Thyroid gland (tissue), 4 donors: ENCODE measurements at regions not wholly inside any gene's neighbourhood (a gene's known extent, or its start where the extent isn't known, plus 50 kb on each side); places are given as distances from the start of the nearest gene placed in this dataset.
"Not testable (repeated sequence)": the region's sequence is repeated elsewhere in the genome, so short reads cannot be mapped to it uniquely, and the experiment has no call there.

Experiments used
- DNase-seq, 2 donors: peaks; one replicate each; pipeline ENCODE4 v3.0.0-alpha.2; 2019
- H3K27ac ChIP-seq, 3 donors: fragments of 200-600 bp; sonication (generic); 1 replicate in 2 of 3; 2 replicates in 1 of 3; pipeline ENCODE4 v1.5.1; 2016 to 2019; ENCODE audit warnings: mild to moderate bottlenecking in 1 of 3, moderate library complexity in 1 of 3
- H3K27me3 ChIP-seq: fragments of 200-600 bp; sonication (generic); one replicate; pipeline ENCODE4 v1.5.1; 2019
- H3K36me3 ChIP-seq, 2 donors: fragments of 200-600 bp; sonication (generic); one replicate each; pipeline ENCODE4 v1.5.1; 2016 to 2019
- H3K4me1 ChIP-seq, 2 donors: fragments of 200-600 bp; sonication (generic); one replicate each; pipeline ENCODE4 v1.5.1; 2017 to 2019
- H3K4me3 ChIP-seq, 3 donors: fragments of 200-600 bp; sonication (generic); replicated peaks in 1 of 3; 1 replicate in 2 of 3; 2 replicates in 1 of 3; pipeline ENCODE4 v1.5.1; 2016; ENCODE audit warnings: mild to moderate bottlenecking in 1 of 3
- H3K9me3 ChIP-seq: fragments of 200-600 bp; sonication (generic); one replicate; pipeline ENCODE4 v1.5.1; 2017
- CTCF ChIP-seq, 6 experiments: fragments of 200-600 bp in 3 of 6; fragments of 450-650 bp in 3 of 6; sonication (generic) in 3 of 6; IDR thresholded peaks; one replicate each; pipeline ENCODE4 v1.5.1; 2016 to 2019; ENCODE audit warnings: antibody characterized with exemption in 6 of 6, mild to moderate bottlenecking in 2 of 6, inconsistent platforms in 1 of 6, moderate library complexity in 1 of 6
- POLR2A ChIP-seq, 2 donors: fragments of 450-650 bp; IDR thresholded peaks; one replicate each; pipeline ENCODE4 v1.6.1; 2017; ENCODE audit warnings: antibody characterized with exemption in 2 of 2, mild to moderate bottlenecking in 2 of 2, moderate library complexity in 1 of 2
- WGBS, 2 donors: methylation state at CpG; one replicate each; pipeline ENCODE4 v1.1.5; 2017; 5-methylcytosine and 5-hydroxymethylcytosine counted together
- intact Hi-C: fragments of 100-400 bp; cut with DNase I; formaldehyde crosslinking; loops from one replicate; pipeline ENCODE4 v1.15.1; 2023

- Histone ChIP-seq H3K4me1 (no peaks in the 10 kb centered on the region), H3K27me3 (no peaks in the 10 kb centered on the region), H3K4me3 (no peak overlapping the region), H3K36me3 (no peaks in the 10 kb centered on the region), H3K9me3 (no peaks in the 10 kb centered on the region), H3K27ac (no peak overlapping the region)
- 59 to 63% methylated on average over 9 of the region's 9 CpGs for WGBS, 2 donors
- no peak for DNase-seq
- intact Hi-C loops, result no loop called here
- TF ChIP-seq POLR2A (IDR thresholded peaks at IDR 0.05) (no peak), CTCF (IDR thresholded peaks at IDR 0.05) (no peak)
These were observed 268.6 kb downstream of the SV2B start for GRCh38 chr15:91368611-91369010.

- no peaks in the 10 kb centered on the region for H3K27me3 ChIP-seq
- 55 to 57% methylated on average over 7 of the region's 7 CpGs for WGBS, 2 donors
- intact Hi-C loops, result no loop called here
- H3K36me3 ChIP-seq, result no peaks in the 10 kb centered on the region
- no peak overlapping the region for H3K27ac ChIP-seq
- DNase-seq, result no peak
- no peaks in the 10 kb centered on the region for H3K9me3 ChIP-seq
- no peak overlapping the region for H3K4me3 ChIP-seq
- H3K4me1 ChIP-seq, result no peaks in the 10 kb centered on the region
- TF ChIP-seq POLR2A (IDR thresholded peaks at IDR 0.05) (no peak), CTCF (IDR thresholded peaks at IDR 0.05) (no peak)
These were observed 269.8 kb downstream of the SV2B start for GRCh38 chr15:91369823-91370222.

- H3K4me1 ChIP-seq, H3K27ac ChIP-seq, DNase-seq, H3K4me3 ChIP-seq, intact Hi-C loops, H3K36me3 ChIP-seq, H3K27me3 ChIP-seq, H3K9me3 ChIP-seq: not testable (repeated sequence)
- 90% methylated on average over 3 of the region's 3 CpGs for WGBS, 2 donors
These were observed 271.3 kb downstream of the SV2B start for GRCh38 chr15:91371345-91371744.

GRCh38 chr15:91374336-91374735, 274.3 kb downstream of the SV2B start:
- no peaks in the 10 kb centered on the region for H3K4me1 ChIP-seq
- H3K36me3 ChIP-seq, result no peaks in the 10 kb centered on the region
- no peaks in the 10 kb centered on the region for H3K9me3 ChIP-seq
- intact Hi-C loops, result no loop called here
- 89 to 93% methylated on average over 2 to 3 of the region's 3 CpGs for WGBS, 2 donors
- no peak overlapping the region for H3K27ac ChIP-seq
- H3K4me3 ChIP-seq, result no peak overlapping the region
- no peak for TF ChIP-seq POLR2A (IDR thresholded peaks at IDR 0.05)
- no peak for TF ChIP-seq CTCF (IDR thresholded peaks at IDR 0.05)
- DNase-seq, result no peak
- no peaks in the 10 kb centered on the region for H3K27me3 ChIP-seq

- no peak for TF ChIP-seq CTCF (IDR thresholded peaks at IDR 0.05)
- no peak for TF ChIP-seq POLR2A (IDR thresholded peaks at IDR 0.05)
- H3K9me3 ChIP-seq, result no peaks in the 10 kb centered on the region
- no peaks in the 10 kb centered on the region for H3K4me1 ChIP-seq
- no peaks in the 10 kb centered on the region for H3K36me3 ChIP-seq
- intact Hi-C loops, result no loop called here
- no peak for DNase-seq
- H3K27ac ChIP-seq, result no peak overlapping the region
- no peaks in the 10 kb centered on the region for H3K27me3 ChIP-seq
- H3K4me3 ChIP-seq, result no peak overlapping the region
- 73 to 77% methylated on average over 12 of the region's 12 CpGs for WGBS, 2 donors
These were observed 276.0 kb downstream of the SV2B start for GRCh38 chr15:91376038-91376437.

- intact Hi-C loops, result no loop called here
- 67 to 73% methylated on average over 2 of the region's 2 CpGs for WGBS, 2 donors
- H3K36me3 ChIP-seq, result no peaks in the 10 kb centered on the region
These were observed 280.1 kb downstream of the SV2B start for GRCh38 chr15:91380114-91380513.

More at GRCh38 chr15:91380114-91380513, 280.1 kb downstream of the SV2B start:
- Histone ChIP-seq H3K4me3 (no peak overlapping the region), H3K4me1 (no peaks in the 10 kb centered on the region), H3K9me3 (no peaks in the 10 kb centered on the region), H3K27me3 (no peaks in the 10 kb centered on the region), H3K27ac (no peak overlapping the region)
- TF ChIP-seq POLR2A (IDR thresholded peaks at IDR 0.05) (no peak), CTCF (IDR thresholded peaks at IDR 0.05) (no peak)
- DNase-seq, result no peak
